PC-3 (cell line): ENCODE measurements at regions not wholly inside any gene's neighbourhood (a gene's known extent, or its start where the extent isn't known, plus 50 kb on each side); places are given as distances from the start of the nearest gene placed in this dataset.

Experiments
- ATAC-seq: fragments of 200-7000 bp; cut with Tn5 transposase; 2 replicates; pipeline ENCODE4 v1.9.1; 2020; ENCODE audit warnings: mild to moderate bottlenecking, moderate library complexity
- BruUV-seq: library from RNA; stranded (reverse); fragments of 400-500 nt; replicated peaks from 2 replicates; lab custom pipeline; 2021; lab: Mats Ljungman, UMichigan
- CTCF ChIA-PET: fragments of 300-600 bp; sonication (Branson Sonifier 250); formaldehyde crosslinking; loops from one replicate; lab custom pipeline; 2022; ENCODE audit warnings: antibody characterized with exemption; lab: Charles Lee
- POLR2A ChIA-PET: fragments of 300-600 bp; sonication (Branson Sonifier 250); formaldehyde crosslinking; loops from one replicate; lab custom pipeline; 2022; ENCODE audit warnings: antibody characterized with exemption; ENCODE audit not compliant: unreplicated experiment; lab: Charles Lee
- DNase-seq: peaks from one replicate; pipeline ENCODE4 v3.0.0-alpha.2; 2015
- H2AFZ ChIP-seq: fragments of 300-600 bp; sonication (generic); 2 replicates; pipeline ENCODE4 v1.6.0; 2016; ENCODE audit warnings: antibody characterized with exemption, low read length
- H3F3A ChIP-seq: fragments of 300-600 bp; sonication (generic); one replicate; pipeline ENCODE4 v1.6.0; 2017; ENCODE audit warnings: antibody characterized with exemption, low read length, control low read depth, mild to moderate bottlenecking; ENCODE audit not compliant: unreplicated experiment
- H3K27ac ChIP-seq: fragments of 300-600 bp; sonication (generic); 2 replicates; pipeline ENCODE4 v1.5.1; 2016; ENCODE audit warnings: mild to moderate bottlenecking, low read length
- H3K27me3 ChIP-seq: fragments of 300-600 bp; sonication (generic); 2 replicates; pipeline ENCODE4 v1.6.1; 2016; ENCODE audit warnings: low read length, mixed read lengths
- H3K36me3 ChIP-seq: fragments of 300-600 bp; sonication (generic); 2 replicates; pipeline ENCODE4 v1.6.1; 2016; ENCODE audit warnings: low read depth, mixed run types, low read length, mixed read lengths
- H3K4me1 ChIP-seq: fragments of 300-600 bp; sonication (generic); 2 replicates; pipeline ENCODE4 v1.5.1; 2016; ENCODE audit warnings: low read length; ENCODE audit not compliant: insufficient read depth
- H3K4me2 ChIP-seq: fragments of 300-600 bp; sonication (generic); 2 replicates; pipeline ENCODE4 v1.6.0; 2016; ENCODE audit warnings: low read length
- H3K4me3 ChIP-seq: fragments of 300-600 bp; sonication (generic); 2 replicates; pipeline ENCODE4 v1.5.1; 2016; ENCODE audit warnings: mild to moderate bottlenecking, low read length, mixed read lengths
- H3K79me2 ChIP-seq: fragments of 300-600 bp; sonication (generic); 2 replicates; pipeline ENCODE4 v1.6.1; 2017; ENCODE audit warnings: low read length, mixed read lengths
- H3K9ac ChIP-seq: fragments of 300-600 bp; sonication (generic); 2 replicates; pipeline ENCODE4 v1.6.0; 2016; ENCODE audit warnings: mild to moderate bottlenecking, low read length
- H3K9me2 ChIP-seq: fragments of 300-600 bp; sonication (generic); replicated peaks from 2 replicates; pipeline ENCODE4 v1.6.1; 2016; ENCODE audit warnings: mixed run types, low read length, mixed read lengths
- H3K9me3 ChIP-seq: fragments of 300-600 bp; sonication (generic); 2 replicates; pipeline ENCODE4 v1.6.1; 2016; ENCODE audit warnings: low read length, mixed read lengths
- H4K20me1 ChIP-seq: fragments of 300-600 bp; sonication (generic); 2 replicates; pipeline ENCODE4 v1.6.1; 2016; ENCODE audit warnings: low read length, mixed read lengths
- EZH2 ChIP-seq: fragments of 300-600 bp; sonication (generic); IDR thresholded peaks from one replicate; pipeline ENCODE4 v1.6.1; 2017; ENCODE audit warnings: antibody characterized with exemption, mild to moderate bottlenecking, low read length; ENCODE audit not compliant: unreplicated experiment
- EZH2phosphoT487 ChIP-seq: fragments of 300-600 bp; sonication (generic); IDR thresholded peaks from 2 replicates; pipeline ENCODE4 v1.6.1; 2018; ENCODE audit warnings: mild to moderate bottlenecking, antibody characterized with exemption, low read length, borderline replicate concordance
- intact Hi-C: fragments of 100-400 bp; cut with micrococcal nuclease; formaldehyde crosslinking; loops from 2 replicates; pipeline ENCODE4 v1.9.0; 2023
- TF ChIP-seq, protein P1 (sequence below): fragments of 300-600 bp; sonication (generic); conservative IDR thresholded peaks from 2 replicates; pipeline ENCODE4 v1.5.1; 2017; ENCODE audit warnings: antibody characterized with exemption, low read depth, mild to moderate bottlenecking, low read length

DNA sequence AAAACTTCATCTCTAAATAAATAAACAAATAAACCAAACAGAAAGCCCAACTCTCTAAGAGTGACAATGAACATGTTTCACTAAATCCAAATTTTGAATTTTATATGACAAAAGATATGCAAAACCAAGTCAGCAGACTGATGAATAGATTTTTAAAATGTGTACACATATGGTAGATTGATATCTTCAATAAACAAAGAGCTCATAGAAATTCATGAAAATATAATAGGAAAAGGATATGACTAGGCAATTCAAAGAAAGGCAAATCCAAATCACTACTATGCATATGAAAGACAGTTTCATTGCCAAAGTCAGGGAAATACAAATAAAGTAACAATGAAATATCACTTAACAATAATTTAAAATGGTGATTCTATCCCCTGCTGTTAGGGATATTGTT lies 63.7 kb upstream of the NBEA start:
- no peaks in the 10 kb centered on the region for H3K9me3 ChIP-seq
- no peaks in the 10 kb centered on the region for H3K4me1 ChIP-seq
- BruUV-seq = no TSS peak
- ChIA-PET POLR2A (interaction anchor here (0.5 kb wide), 1 partner anchor 911 kb away, joined by 3 read pairs; no protein-coding TSS in a partner anchor), CTCF (no interaction called here)
- H3K9ac ChIP-seq = no peak overlapping the region
- no peak overlapping the region for H3K4me3 ChIP-seq
- H3K9me2 ChIP-seq = no peaks in the 10 kb centered on the region
- no peak overlapping the region for H2AFZ ChIP-seq
- no peak for TF ChIP-seq EZH2phosphoT487
- TF ChIP-seq, protein P1, sequence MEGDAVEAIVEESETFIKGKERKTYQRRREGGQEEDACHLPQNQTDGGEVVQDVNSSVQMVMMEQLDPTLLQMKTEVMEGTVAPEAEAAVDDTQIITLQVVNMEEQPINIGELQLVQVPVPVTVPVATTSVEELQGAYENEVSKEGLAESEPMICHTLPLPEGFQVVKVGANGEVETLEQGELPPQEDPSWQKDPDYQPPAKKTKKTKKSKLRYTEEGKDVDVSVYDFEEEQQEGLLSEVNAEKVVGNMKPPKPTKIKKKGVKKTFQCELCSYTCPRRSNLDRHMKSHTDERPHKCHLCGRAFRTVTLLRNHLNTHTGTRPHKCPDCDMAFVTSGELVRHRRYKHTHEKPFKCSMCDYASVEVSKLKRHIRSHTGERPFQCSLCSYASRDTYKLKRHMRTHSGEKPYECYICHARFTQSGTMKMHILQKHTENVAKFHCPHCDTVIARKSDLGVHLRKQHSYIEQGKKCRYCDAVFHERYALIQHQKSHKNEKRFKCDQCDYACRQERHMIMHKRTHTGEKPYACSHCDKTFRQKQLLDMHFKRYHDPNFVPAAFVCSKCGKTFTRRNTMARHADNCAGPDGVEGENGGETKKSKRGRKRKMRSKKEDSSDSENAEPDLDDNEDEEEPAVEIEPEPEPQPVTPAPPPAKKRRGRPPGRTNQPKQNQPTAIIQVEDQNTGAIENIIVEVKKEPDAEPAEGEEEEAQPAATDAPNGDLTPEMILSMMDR = no peak
- no peak for TF ChIP-seq EZH2
- no peaks in the 10 kb centered on the region for H3K27me3 ChIP-seq
- no peaks in the 10 kb centered on the region for H3F3A ChIP-seq
- H3K79me2 ChIP-seq = no peaks in the 10 kb centered on the region
- H3K27ac ChIP-seq = no peak overlapping the region
- intact Hi-C loops = no loop called here
- no peak overlapping the region for H3K4me2 ChIP-seq
- no peak for DNase-seq
- H3K36me3 ChIP-seq = no peaks in the 10 kb centered on the region
- ATAC-seq = peak; percentile 79
- H4K20me1 ChIP-seq = no peaks in the 10 kb centered on the region

DNA sequence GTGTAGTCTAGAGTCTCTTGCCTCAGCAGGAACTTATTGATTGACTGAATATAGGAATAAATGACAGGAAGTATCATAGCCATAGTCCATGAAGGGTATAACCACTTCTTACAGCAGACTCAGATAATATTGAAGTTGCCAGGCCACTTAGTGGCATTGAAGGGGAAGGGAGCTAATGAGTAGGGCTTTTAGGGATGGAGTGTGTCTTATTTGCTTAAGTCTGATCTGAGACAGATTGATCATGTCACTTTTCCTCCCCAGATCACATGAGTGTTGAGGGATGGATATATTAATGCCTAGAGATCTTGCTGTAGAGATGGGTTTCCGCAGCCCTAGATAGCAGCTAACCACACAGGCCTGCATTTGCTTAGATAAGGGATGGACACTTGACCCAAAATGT lies 62.2 kb upstream of the NBEA start:
- Histone ChIP-seq H3K27me3 (no peaks in the 10 kb centered on the region), H3K9me3 (no peaks in the 10 kb centered on the region), H3K4me3 (no peak overlapping the region), H3F3A (no peaks in the 10 kb centered on the region), H3K79me2 (no peaks in the 10 kb centered on the region), H3K27ac (no peak overlapping the region), H3K4me1 (no peaks in the 10 kb centered on the region), H4K20me1 (no peaks in the 10 kb centered on the region), H2AFZ (no peak overlapping the region), H3K9ac (no peak overlapping the region), H3K4me2 (no peak overlapping the region), H3K9me2 (no peaks in the 10 kb centered on the region), H3K36me3 (no peaks in the 10 kb centered on the region)
- intact Hi-C loops = no loop called here
- ATAC-seq (no peak), DNase-seq (no peak)
- POLR2A ChIA-PET = no interaction called here
- CTCF ChIA-PET = no interaction called here
- TF ChIP-seq, protein P1 = no peak
- TF ChIP-seq EZH2 = no peak
- no peak for TF ChIP-seq EZH2phosphoT487
- BruUV-seq = no TSS peak

DNA sequence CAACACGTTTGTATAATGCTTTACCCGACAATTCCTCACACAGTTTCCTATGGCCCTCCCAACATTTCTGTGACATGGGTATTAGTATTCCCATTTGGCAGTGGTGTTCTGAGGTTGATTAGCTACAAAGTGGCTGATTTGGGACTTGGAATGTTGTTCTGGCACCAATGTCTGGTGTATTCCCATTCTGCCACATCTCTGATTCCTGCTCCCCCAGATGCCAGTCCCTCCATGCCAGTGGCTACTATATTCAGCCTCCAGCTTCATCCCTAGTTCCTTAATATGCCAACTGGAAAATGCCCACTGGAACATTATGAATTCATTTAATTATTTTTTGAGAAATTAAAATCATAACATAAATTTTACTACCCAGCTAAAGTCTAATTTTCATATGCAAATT lies 60.6 kb upstream of the NBEA start:
- H3K27ac ChIP-seq = no peak overlapping the region
- no peaks in the 10 kb centered on the region for H3K36me3 ChIP-seq
- H2AFZ ChIP-seq = no peak overlapping the region
- H3K4me3 ChIP-seq = no peak overlapping the region
- no peak for DNase-seq
- ChIA-PET CTCF (no interaction called here), POLR2A (no interaction called here)
- no peaks in the 10 kb centered on the region for H3K9me2 ChIP-seq
- no peaks in the 10 kb centered on the region for H3K79me2 ChIP-seq
- H3K27me3 ChIP-seq = no peaks in the 10 kb centered on the region
- H3F3A ChIP-seq = no peaks in the 10 kb centered on the region
- H3K9ac ChIP-seq = no peak overlapping the region
- ATAC-seq = no peak
- BruUV-seq = no TSS peak
- no peak overlapping the region for H3K4me2 ChIP-seq
- no peaks in the 10 kb centered on the region for H3K9me3 ChIP-seq
- H4K20me1 ChIP-seq = no peaks in the 10 kb centered on the region
- intact Hi-C loops = no loop called here
- peaks cover 8% of the 10 kb centered on the region for H3K4me1 ChIP-seq
- TF ChIP-seq EZH2phosphoT487 (no peak), EZH2 (no peak)
- TF ChIP-seq, protein P1 = no peak
